PFSK-1 (cell line): ENCODE measurements at regions not wholly inside any gene's neighbourhood (a gene's known extent, or its start where the extent isn't known, plus 50 kb on each side); places are given as distances from the start of the nearest gene placed in this dataset.

Source experiments
- FOXP2 ChIP-seq: optimal IDR thresholded peaks from 2 replicates; pipeline ENCODE3; 2011; ENCODE audit warnings: borderline replicate concordance, control low read depth, inconsistent platforms; ENCODE audit not compliant: insufficient read depth; ENCODE audit errors: extremely low read length, extremely low read depth
- POLR2AphosphoS5 ChIP-seq: IDR thresholded peaks from 2 replicates; pipeline ENCODE4 v1.6.1; 2012; ENCODE audit warnings: low read depth, mild to moderate bottlenecking, control low read depth, low read length, moderate library complexity
- REST ChIP-seq, 2 experiments: IDR thresholded peaks; 2 replicates each; pipeline versions ENCODE4 v1.6.1 to v1.8.0; 2011 to 2012; ENCODE audit warnings: low read depth in 2 of 2, low read length in 2 of 2, control low read depth in 1 of 2, inconsistent platforms in 1 of 2, mild to moderate bottlenecking in 1 of 2, moderate library complexity in 1 of 2; ENCODE audit not compliant: insufficient read depth in 1 of 2
- SIN3A ChIP-seq: IDR thresholded peaks from 2 replicates; pipeline ENCODE4 v1.6.1; 2012; ENCODE audit warnings: mild to moderate bottlenecking, low read length, moderate library complexity, borderline replicate concordance; ENCODE audit not compliant: insufficient read depth
- TAF1 ChIP-seq: IDR thresholded peaks from 2 replicates; pipeline ENCODE4 v1.6.1; 2012; ENCODE audit warnings: low read length, control low read depth, borderline replicate concordance; ENCODE audit not compliant: insufficient read depth

- no peak for TF ChIP-seq REST (IDR thresholded peaks at IDR 0.05; ENCODE audit: insufficient read depth in 1 of 2, low read depth in 2 of 2, low read length in 2 of 2)
- TF ChIP-seq TAF1: no peak
- TF ChIP-seq SIN3A: no peak
- no peak for TF ChIP-seq POLR2AphosphoS5
- no peak for TF ChIP-seq FOXP2
Measured at GRCh38 chr6:95837890-95838289, 177.9 kb upstream of the FUT9 start.

- TF ChIP-seq POLR2AphosphoS5: no peak
- TF ChIP-seq FOXP2: no peak
- no peak for TF ChIP-seq TAF1
- no peak for TF ChIP-seq REST (IDR thresholded peaks at IDR 0.05; ENCODE audit: insufficient read depth in 1 of 2, low read depth in 2 of 2, low read length in 2 of 2)
- no peak for TF ChIP-seq SIN3A
Measured at GRCh38 chr6:95841560-95841959, 174.2 kb upstream of the FUT9 start.

- TF ChIP-seq TAF1 (no peak), SIN3A (no peak), REST (IDR thresholded peaks at IDR 0.05; ENCODE audit: insufficient read depth in 1 of 2, low read depth in 2 of 2, low read length in 2 of 2) (no peak), POLR2AphosphoS5 (no peak), FOXP2 (no peak)
Measured at GRCh38 chr6:95846652-95847051, 169.1 kb upstream of the FUT9 start.

GRCh38 chr6:95847061-95847460 lies 168.7 kb upstream of the FUT9 start:
- no peak for TF ChIP-seq SIN3A
- TF ChIP-seq REST (IDR thresholded peaks at IDR 0.05; ENCODE audit: insufficient read depth in 1 of 2, low read depth in 2 of 2, low read length in 2 of 2): no peak
- TF ChIP-seq POLR2AphosphoS5: no peak
- TF ChIP-seq TAF1: no peak
- TF ChIP-seq FOXP2: no peak

- no peak for TF ChIP-seq POLR2AphosphoS5
- no peak for TF ChIP-seq REST (IDR thresholded peaks at IDR 0.05; ENCODE audit: insufficient read depth in 1 of 2, low read depth in 2 of 2, low read length in 2 of 2)
- no peak for TF ChIP-seq FOXP2
Measured at GRCh38 chr6:95848717-95849116, 167.1 kb upstream of the FUT9 start.
